DMS 273 treated with DMSO at 0.1 percent for 48 hours (cell line): ENCODE measurements at regions not wholly inside any gene's neighbourhood (a gene's known extent, or its start where the extent isn't known, plus 50 kb on each side); places are given as distances from the start of the nearest gene placed in this dataset.

Source experiments
- DNase-seq: peaks from one replicate; lab custom pipeline; 2025; lab: John Stamatoyannopoulos, UW

DNA sequence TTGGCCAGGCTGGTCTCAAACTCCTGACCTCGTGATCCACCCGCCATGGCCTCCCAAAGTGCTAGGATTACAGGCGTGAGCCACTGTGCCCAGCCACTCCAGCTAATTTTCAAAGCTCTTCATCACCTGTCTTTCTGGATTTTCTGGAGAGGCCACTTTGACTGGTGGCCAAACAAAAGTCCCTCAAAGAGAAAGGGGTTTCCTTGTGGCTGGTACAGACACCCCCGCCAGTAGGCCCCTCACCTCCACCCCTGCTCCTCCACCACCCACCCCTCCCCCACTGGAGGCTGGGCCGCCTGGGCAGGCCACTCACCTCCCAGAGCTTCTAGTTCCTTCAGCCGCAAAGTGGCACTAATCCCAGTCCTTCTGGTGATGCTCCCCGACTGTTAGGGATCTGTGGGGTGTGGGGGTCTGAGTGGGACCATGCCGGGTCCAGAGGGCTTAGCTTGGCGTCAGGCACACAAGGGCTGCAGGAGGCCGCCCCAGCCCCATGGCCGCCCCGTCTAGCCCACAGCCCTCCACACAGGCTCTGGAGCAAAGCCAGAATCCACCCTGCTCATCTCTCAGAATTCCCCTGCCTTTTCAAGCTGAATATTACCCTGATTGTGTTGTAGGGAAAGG is 182.0 kb upstream of the IER5L start:
- no peak for DNase-seq

DNA sequence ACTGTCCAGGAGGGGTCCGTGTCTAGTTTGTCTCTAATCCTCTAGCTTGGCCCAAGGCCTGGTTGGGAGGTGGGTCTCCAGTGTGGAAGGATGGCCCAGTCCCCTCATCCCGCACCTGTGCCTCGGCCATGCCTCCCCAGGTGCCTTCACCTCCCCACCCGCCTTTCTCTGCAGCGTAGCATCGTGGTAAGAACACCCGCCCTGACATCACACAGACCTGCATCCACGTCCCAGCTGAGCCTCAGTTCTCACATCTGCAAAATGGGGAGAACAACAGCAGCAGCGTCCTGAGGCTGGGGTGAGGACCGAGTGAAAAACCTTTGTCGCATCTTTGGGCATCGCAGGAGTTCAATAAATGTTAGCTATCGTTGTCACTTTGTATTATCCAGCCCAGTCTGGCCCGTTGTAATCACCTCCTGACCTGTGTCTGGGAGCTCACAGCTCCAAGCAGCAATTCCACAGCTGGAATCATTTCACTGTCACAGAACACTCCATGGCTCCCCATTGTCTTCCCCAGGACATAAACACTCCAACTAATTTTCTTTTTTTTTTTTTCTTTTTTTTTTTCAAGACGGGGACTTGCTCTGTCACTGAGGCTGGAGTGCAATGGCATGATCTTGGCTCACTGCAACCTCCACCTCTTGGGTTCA is 181.2 kb upstream of the IER5L start:
- no peak for DNase-seq

GRCh38 chr9:129358621-129359154 is 180.6 kb upstream of the IER5L start:
- DNase-seq = no peak

DNA sequence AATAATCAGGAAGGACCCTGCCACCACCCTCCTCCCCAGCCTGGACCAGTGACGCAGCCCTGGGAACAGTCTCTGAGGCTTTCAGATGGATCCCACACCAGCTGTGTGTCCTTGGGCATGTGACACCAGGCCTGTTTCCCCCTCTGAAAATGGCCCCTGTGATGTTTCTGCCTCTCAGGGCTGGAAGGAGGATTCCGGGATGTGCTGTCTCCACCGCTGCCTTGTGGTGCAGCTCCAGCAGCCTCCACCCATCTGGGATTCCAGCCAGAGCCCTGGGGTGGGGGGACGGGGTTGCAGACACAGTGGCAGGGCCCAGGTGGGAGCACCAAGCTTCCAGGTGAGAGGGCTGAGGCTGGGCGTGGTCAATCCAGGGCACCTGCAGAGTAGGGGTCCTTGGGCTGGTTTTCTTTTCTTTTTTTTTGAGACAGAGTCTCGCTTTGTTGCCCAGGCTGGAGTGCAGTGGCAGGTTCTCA is 179.7 kb upstream of the IER5L start:
- DNase-seq = no peak

DNA sequence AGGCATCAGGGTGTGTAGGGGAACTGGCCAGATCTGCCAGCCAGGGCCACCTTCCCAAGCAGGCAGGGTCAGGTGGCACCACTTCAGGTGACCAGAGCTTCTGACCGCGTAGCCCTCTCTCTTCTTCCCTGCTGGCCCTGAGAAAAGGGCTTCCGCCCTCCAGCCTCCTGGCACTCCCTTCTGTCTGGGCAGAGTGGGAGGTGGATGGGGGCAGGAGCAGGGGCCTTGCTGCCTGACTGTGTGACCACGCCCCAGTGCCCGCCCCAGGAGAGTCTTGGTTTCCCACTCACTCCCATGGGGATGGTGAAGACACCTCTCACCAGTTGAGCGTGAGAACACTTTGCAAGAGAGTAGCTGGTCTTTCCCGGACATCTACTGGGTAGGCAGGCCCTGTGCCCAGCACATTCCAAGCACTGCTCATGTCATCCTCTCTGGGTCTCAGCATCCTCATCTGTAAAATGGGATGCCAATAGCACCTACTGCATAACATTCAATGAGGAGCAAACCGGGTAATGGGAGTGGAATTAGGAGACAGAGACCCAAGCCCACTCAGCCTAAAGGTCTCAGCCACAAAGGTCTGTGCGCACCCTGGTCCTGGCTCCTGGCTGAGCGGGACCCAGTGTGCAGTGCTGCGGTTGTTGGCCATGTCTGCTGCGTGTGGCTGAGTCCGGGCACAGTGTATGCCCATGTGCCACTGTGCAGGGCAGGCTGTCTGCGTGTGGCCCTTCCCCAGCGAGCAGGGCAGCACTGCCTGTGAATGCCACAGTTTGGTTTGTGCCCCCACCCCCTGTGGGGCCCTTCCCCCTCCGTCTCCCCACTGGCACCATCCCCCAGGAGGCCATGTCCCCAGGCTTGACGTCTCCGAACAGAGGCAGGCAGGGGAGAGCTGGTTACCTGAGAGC is 179.1 kb upstream of the IER5L start:
- DNase-seq = no peak

- DNase-seq = no peak
These were observed 177.6 kb upstream of the IER5L start for GRCh38 chr9:129355631-129356030.

- DNase-seq = no peak
These were observed 176.4 kb upstream of the IER5L start for GRCh38 chr9:129354498-129354897.

- DNase-seq = no peak
These were observed 175.8 kb upstream of the IER5L start for GRCh38 chr9:129353697-129354336.

GRCh38 chr9:129352146-129352865 is 174.2 kb upstream of the IER5L start:
- no peak for DNase-seq

- DNase-seq = no peak
These were observed 173.6 kb upstream of the IER5L start for GRCh38 chr9:129351642-129352145.

GRCh38 chr9:129351058-129351641 is 173.1 kb upstream of the IER5L start:
- no peak for DNase-seq

DNA sequence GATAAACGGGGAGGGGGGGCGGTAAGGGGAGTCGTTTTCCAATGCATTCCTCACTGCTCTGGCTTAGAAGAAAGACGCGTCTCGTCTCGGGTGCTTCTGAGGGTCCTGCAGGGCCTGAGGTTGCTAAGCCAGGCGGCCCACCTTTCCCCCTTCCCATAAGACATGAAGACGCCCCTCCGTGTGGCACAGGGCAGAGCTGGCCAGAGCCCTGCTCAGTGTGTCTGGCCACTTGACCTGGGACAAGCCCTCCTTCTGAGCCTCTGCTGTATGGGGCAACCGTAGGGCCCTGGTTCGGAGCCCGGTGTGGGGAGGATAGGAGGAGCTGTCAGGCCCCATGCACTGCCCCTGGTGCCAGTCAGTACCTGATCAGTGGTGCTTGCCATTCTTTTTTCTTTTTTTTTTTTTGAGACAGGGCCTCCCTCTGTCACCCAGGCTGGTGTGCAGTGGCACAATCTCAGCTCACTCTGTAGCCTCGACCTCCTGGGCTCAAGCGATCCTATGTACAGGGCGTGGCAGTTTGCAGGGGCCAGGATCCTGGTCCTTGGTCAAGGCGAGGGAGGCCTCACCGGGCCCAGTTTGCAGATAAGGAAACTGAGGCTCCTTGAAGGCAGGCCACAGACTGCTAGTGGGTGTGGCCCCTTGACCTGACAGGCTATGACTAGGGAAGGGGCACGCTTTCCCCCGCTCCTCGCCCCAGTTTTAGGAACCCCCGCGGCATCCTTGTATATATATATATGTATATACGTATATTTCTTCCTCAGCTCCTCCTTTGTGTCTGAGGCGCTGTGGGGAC is 172.3 kb upstream of the IER5L start:
- no peak for DNase-seq

GRCh38 chr9:129349665-129349947 is 171.5 kb upstream of the IER5L start:
- DNase-seq = no peak

DNA sequence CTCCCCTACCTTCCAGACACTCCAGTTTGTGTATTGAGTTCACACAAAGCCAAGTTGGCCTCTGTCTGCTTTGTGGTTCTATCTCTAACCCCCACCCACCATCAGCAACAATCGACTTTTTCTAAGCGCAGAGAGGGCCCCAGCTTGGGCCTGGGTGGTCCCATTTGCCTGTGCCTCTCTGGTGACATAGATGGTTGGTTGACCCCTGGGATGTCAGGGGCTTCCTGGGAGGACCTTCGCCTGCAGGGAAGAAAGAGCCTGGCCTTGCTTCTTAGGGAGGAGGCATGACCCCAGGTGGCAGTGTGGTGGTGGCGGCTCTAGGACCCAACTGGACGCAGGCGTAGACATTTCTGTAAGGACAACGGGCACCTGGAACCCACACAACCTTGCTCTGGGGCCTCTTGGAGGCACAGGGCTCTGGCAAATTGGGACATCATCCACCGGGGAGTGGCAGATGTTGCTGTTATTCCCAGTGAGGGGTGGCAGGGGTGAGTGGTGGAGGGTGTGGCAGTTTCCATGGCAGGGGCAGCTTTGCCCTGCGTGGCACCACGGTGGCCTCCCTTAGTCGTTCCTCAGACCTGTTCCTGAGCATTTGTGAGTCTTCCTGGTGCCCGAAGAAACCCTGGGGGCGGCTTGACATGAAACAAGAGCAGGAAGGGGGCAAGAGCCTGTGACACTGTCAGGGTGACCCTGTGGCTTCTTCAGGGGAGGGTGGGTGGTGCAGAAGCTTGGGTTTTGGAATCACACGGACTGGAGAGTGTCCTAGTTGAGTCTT is 171.0 kb upstream of the IER5L start:
- DNase-seq = no peak

DNA sequence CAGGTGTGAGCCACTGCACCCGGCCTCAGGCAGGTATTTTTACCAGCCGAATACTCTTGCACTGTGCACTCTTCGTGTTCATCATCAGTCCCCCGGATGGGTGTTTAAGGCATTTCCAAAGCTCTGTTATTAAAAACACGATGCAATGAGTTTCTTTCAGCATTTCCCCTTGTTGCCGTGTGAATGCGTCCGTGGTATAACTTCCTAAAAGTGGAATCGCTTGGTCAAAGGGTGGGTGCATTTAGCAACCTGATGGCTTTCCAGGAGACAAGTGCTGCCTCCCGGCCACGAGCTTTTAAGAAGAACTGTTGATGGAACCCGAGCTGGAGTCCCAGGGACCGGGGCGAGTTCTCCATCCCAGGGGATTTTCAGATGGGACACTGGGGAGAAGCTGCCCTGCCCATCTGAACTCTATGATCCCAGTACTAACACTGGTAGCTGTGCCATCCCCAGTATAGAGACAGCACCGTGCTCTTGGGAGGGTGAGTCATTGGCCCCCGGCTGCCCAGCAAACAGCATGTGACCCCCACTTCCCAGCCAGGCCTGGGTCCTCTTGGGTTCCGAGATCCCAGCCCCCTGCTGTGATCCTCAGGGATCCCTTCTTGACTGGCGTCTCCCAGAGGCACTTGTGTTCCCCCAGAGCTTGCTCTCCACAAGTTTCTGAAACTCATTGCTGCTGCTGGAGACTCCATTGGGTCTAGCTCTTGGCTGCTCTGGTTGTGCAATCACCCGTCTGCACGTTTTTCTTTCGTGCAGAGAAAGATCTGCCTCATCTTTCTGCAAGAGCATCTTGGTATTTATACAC is 169.5 kb upstream of the IER5L start:
- no peak for DNase-seq

GRCh38 chr9:129346046-129346445 is 168.0 kb upstream of the IER5L start:
- no peak for DNase-seq

GRCh38 chr9:129344641-129345495 is 166.8 kb upstream of the IER5L start:
- no peak for DNase-seq
